ENCODE measurements at regions not wholly inside any gene's neighbourhood (a gene's known extent, or its start where the extent isn't known, plus 50 kb on each side); places are given as distances from the start of the nearest gene placed in this dataset.

GRCh38 chr4:179569549-179569948, 2127.3 kb upstream of the AGA start:
- intact Hi-C loops (cut with micrococcal nuclease; ENCODE audit: unreplicated experiment) (no loop called here), in situ Hi-C loops (cut with MboI) (no loop called here)
- SMC1A ChIA-PET (ENCODE audit: uncharacterized antibody, unreplicated experiment) = interaction anchor here (0.6 to 2.1 kb wide), 10 partner anchors 11 to 722 kb away, joined by 3 to 5 read pairs (median 4); no protein-coding TSS in a partner anchor
- H4K20me1 ChIP-seq (ENCODE audit: control insufficient read depth, insufficient read depth) = no peaks in the 10 kb centered on the region
- FAIRE-seq = no peak
- TF ChIP-seq CUX1 (IDR thresholded peaks at IDR 0.05; ENCODE audit: insufficient replicate concordance, low read depth, low read length) (no peak), ATF2 (IDR thresholded peaks at IDR 0.05; ENCODE audit: low read length) (no peak), BMI1 (IDR thresholded peaks at IDR 0.05; ENCODE audit: borderline replicate concordance) (no peak), WRNIP1 (IDR thresholded peaks at IDR 0.05; ENCODE audit: borderline replicate concordance, low read depth, low read length) (no peak), KDM1A (IDR thresholded peaks at IDR 0.05; ENCODE audit: borderline replicate concordance) (no peak), BCL3 (IDR thresholded peaks at IDR 0.05; ENCODE audit: borderline replicate concordance, insufficient read depth, low read depth, low read length, poor library complexity, severe bottlenecking) (no peak), NFXL1 (IDR thresholded peaks at IDR 0.05; ENCODE audit: borderline replicate concordance) (no peak), PAX5 (IDR thresholded peaks at IDR 0.05; ENCODE audit: borderline replicate concordance, low read depth, low read length) (no peak), POLR2AphosphoS2 (IDR thresholded peaks at IDR 0.05; ENCODE audit: low read depth, low read length) (no peak), CREB1 (IDR thresholded peaks at IDR 0.05; ENCODE audit: low read depth) (no peak), USF2 (IDR thresholded peaks at IDR 0.05; ENCODE audit: borderline replicate concordance, low read depth, low read length) (no peak), BHLHE40 (IDR thresholded peaks at IDR 0.05; ENCODE audit: borderline replicate concordance in 1 of 2, low read depth in 2 of 2, low read length in 1 of 2) (no peak), ZBED1 (IDR thresholded peaks at IDR 0.05; ENCODE audit: borderline replicate concordance) (no peak), SIN3A (IDR thresholded peaks at IDR 0.05; ENCODE audit: low read depth, low read length) (no peak), MTA2 (IDR thresholded peaks at IDR 0.05; ENCODE audit: low read depth) (no peak), HDAC2 (IDR thresholded peaks at IDR 0.05) (no peak), GABPA (IDR thresholded peaks at IDR 0.05; ENCODE audit: low read depth) (no peak), RCOR1 (conservative IDR thresholded peaks at IDR 0.05; ENCODE audit: low read depth, low read length) (no peak)
- no peak overlapping the region for H3K4me2 ChIP-seq (ENCODE audit: control insufficient read depth, insufficient read depth)
- H3K36me3 ChIP-seq (ENCODE audit: control insufficient read depth in 2 of 2, insufficient read depth in 2 of 2, low read length in 1 of 2) = no peaks in the 10 kb centered on the region
- no peak overlapping the region for H3K9ac ChIP-seq (ENCODE audit: control insufficient read depth, insufficient read depth, low read length)
- peak; percentile 59 for ATAC-seq
- RAD21 ChIA-PET (ENCODE audit: unreplicated experiment) = no interaction called here
- POLR2A ChIA-PET = no interaction called here
- no peak overlapping the region for H3K27ac ChIP-seq (ENCODE audit: control insufficient read depth, insufficient read depth)
- WGBS (ENCODE audit: insufficient coverage, insufficient replicate concordance, low lambda C conversion rate, missing lambda C conversion rate) = 19% methylated on average over 2 of the region's 2 CpGs
- no peaks in the 10 kb centered on the region for H3K79me2 ChIP-seq (ENCODE audit: control insufficient read depth, insufficient read depth, low read length)
- CTCF ChIA-PET = no interaction called here
- H3K27me3 ChIP-seq (replicated peaks in 1 of 2; ENCODE audit: control insufficient read depth in 2 of 2, insufficient read depth in 2 of 2, low read length in 1 of 2) = no peaks in the 10 kb centered on the region
- H3K4me1 ChIP-seq (ENCODE audit: control insufficient read depth, insufficient read depth, low read length) = no peaks in the 10 kb centered on the region
- no TSS peak for BruUV-seq (replicated peaks)
- H3K9me3 ChIP-seq (replicated peaks; ENCODE audit: control insufficient read depth, insufficient read depth, low read length) = no peaks in the 10 kb centered on the region
- DNase-seq (ENCODE audit: low read depth, low spot score) = no peak
- no peak overlapping the region for H3K4me3 ChIP-seq
- H2AFZ ChIP-seq (ENCODE audit: control insufficient read depth, low read depth, low read length) = no peak overlapping the region

All from GM12878 (cell line).